HepG2 (cell line): ENCODE measurements at regions not wholly inside any gene's neighbourhood (a gene's known extent, or its start where the extent isn't known, plus 50 kb on each side); places are given as distances from the start of the nearest gene placed in this dataset.

ENCODE experiments used
- FUBP1 ChIP-seq: sonication (generic); formaldehyde crosslinking; IDR thresholded peaks from 2 replicates; pipeline ENCODE4 v1.5.1; 2020; ENCODE audit warnings: missing genetic modification reagents, mild to moderate bottlenecking, borderline replicate concordance
- KAT8 ChIP-seq: IDR thresholded peaks from 2 replicates; pipeline ENCODE4 v1.6.1; 2016; ENCODE audit warnings: missing genetic modification reagents, missing compliant biosample characterization
- MBNL3 ChIP-seq: fragments of 250-450 bp; sonication (Bioruptor Pico); conservative IDR thresholded peaks from 2 replicates; pipeline ENCODE4 v1.8.0; 2022; ENCODE audit warnings: mild to moderate bottlenecking, inconsistent platforms
- NCOA2 ChIP-seq: sonication (generic); formaldehyde crosslinking; IDR thresholded peaks from 2 replicates; pipeline ENCODE4 v1.8.0; 2022; ENCODE audit warnings: inconsistent platforms
- RBAK ChIP-seq: sonication (generic); formaldehyde crosslinking; IDR thresholded peaks from 2 replicates; pipeline ENCODE4 v1.5.1; 2020; ENCODE audit warnings: mild to moderate bottlenecking, missing genetic modification reagents
- REST ChIP-seq, 2 experiments: IDR thresholded peaks; 2 replicates each; pipeline ENCODE4 v1.6.1; 2011 to 2012; ENCODE audit warnings: low read length in 2 of 2, borderline replicate concordance in 1 of 2, low read depth in 1 of 2, mild to moderate bottlenecking in 1 of 2, moderate library complexity in 1 of 2
- SIX4 ChIP-seq: sonication (generic); formaldehyde crosslinking; IDR thresholded peaks from 2 replicates; pipeline ENCODE4 v1.4.0; 2020; ENCODE audit warnings: missing genetic modification reagents
- SNAPC2 ChIP-seq: sonication (generic); formaldehyde crosslinking; IDR thresholded peaks from 2 replicates; pipeline ENCODE4 v1.8.1; 2022; ENCODE audit warnings: mild to moderate bottlenecking, missing genetic modification reagents
- THRA ChIP-seq: sonication (generic); formaldehyde crosslinking; IDR thresholded peaks from 2 replicates; pipeline ENCODE4 v1.4.0; 2020; ENCODE audit warnings: missing genetic modification reagents, borderline replicate concordance
- ZNF407 ChIP-seq: sonication (generic); formaldehyde crosslinking; IDR thresholded peaks from one replicate; pipeline ENCODE4 v1.5.1; 2020; ENCODE audit warnings: mild to moderate bottlenecking, missing genetic modification reagents; ENCODE audit errors: not compliant biosample characterization
- ZNF501 ChIP-seq: sonication (generic); formaldehyde crosslinking; IDR thresholded peaks from 2 replicates; pipeline ENCODE4 v1.5.1; 2020; ENCODE audit warnings: mild to moderate bottlenecking, moderate library complexity, missing genetic modification reagents
- ZNF564 ChIP-seq: sonication (generic); formaldehyde crosslinking; IDR thresholded peaks from 2 replicates; pipeline ENCODE4 v1.8.1; 2023; ENCODE audit warnings: mild to moderate bottlenecking, missing genetic modification reagents
- ZNF772 ChIP-seq: sonication (generic); formaldehyde crosslinking; IDR thresholded peaks from 2 replicates; pipeline ENCODE4 v1.5.0; 2020; ENCODE audit warnings: mild to moderate bottlenecking, missing genetic modification reagents
- ZNF891 ChIP-seq: sonication (generic); formaldehyde crosslinking; IDR thresholded peaks from 2 replicates; pipeline ENCODE4 v1.5.0; 2020; ENCODE audit warnings: mild to moderate bottlenecking, missing genetic modification reagents

GRCh38 chr17:72400488-72400827, 279.6 kb downstream of the SOX9 start (continued):
- TF ChIP-seq REST (IDR thresholded peaks at IDR 0.05; ENCODE audit: borderline replicate concordance in 1 of 2, low read depth in 1 of 2, low read length in 2 of 2) (no peak), RBAK (0 out of 2 replicates have a peak, but pooled peaks have one; percentile 27), ZNF891 (CRISPR knock-in tag) (no peak), FUBP1 (CRISPR knock-in tag) (no peak), SNAPC2 (CRISPR knock-in tag) (peak; percentile 36; the same call in 1 of the 2 replicates), ZNF564 (CRISPR knock-in tag) (no peak), ZNF501 (CRISPR knock-in tag) (0 out of 2 replicates have a peak, but pooled peaks have one; percentile 8), MBNL3 (CRISPR knock-in tag) (no peak), KAT8 (CRISPR knock-in tag) (no peak), ZNF772 (no peak), THRA (CRISPR knock-in tag) (no peak), NCOA2 (CRISPR knock-in tag) (no peak), SIX4 (CRISPR knock-in tag) (no peak), ZNF407 (CRISPR knock-in tag) (no peak)
